ENCODE measurements at regions not wholly inside any gene's neighbourhood (a gene's known extent, or its start where the extent isn't known, plus 50 kb on each side); places are given as distances from the start of the nearest gene placed in this dataset.
"Not testable (repeated sequence)": the region's sequence is repeated elsewhere in the genome, so short reads cannot be mapped to it uniquely, and the experiment has no call there.

DNA sequence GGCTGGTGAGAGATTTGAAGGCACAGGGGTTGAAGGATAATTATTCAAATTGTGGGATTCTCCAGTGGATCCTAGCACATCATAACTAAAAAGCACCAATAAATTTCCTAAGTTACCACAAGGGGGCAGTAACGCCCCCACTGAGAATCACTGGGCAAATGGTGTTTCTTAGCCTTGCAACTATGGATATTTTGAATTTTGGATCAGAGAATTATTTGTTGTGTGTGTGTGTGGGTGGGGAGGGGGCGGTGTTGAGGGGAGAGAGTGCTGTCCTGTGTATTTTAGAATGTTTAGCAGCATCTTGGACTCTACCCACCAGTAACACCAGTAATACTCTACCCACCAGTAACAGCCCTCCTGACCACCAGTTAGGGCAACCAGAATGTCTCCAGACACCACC is 63.3 kb upstream of the PRKG1 start:
- no peaks in the 10 kb centered on the region for H3K9me3 Mint-ChIP-seq
- H3K4me1 Mint-ChIP-seq = no peaks in the 10 kb centered on the region
- H3K36me3 Mint-ChIP-seq = no peaks in the 10 kb centered on the region
- H3K27ac Mint-ChIP-seq = no peak overlapping the region
- no peak overlapping the region for H3K4me3 Mint-ChIP-seq
- peaks cover 16% of the 10 kb centered on the region for H3K27me3 Mint-ChIP-seq
- no peak for DNase-seq

DNA sequence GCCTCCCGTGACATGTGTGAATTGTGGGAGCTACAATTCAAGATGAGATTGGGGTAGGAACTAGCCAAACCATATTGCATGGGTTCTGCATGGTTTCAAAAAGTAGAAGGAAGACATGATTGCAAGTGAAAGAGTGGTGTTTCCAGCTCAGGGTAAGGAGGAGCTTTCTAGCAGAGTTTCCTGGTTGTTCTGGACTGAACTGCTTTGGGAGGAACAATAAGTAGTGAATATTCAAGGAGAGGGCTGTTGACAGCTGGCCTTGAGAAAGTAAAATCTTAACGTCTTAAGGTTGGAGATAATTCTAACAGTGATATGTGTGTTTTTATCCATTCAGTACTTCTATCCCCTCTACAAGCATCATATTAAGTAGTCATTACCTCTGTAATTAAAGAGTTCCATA is 62.2 kb upstream of the PRKG1 start:
- Mint-ChIP-seq H3K27me3 (peaks cover 20% of the 10 kb centered on the region), H3K27ac (no peak overlapping the region), H3K4me3 (no peak overlapping the region), H3K4me1 (no peaks in the 10 kb centered on the region), H3K36me3 (no peaks in the 10 kb centered on the region), H3K9me3 (no peaks in the 10 kb centered on the region)
- DNase-seq = no peak

DNA sequence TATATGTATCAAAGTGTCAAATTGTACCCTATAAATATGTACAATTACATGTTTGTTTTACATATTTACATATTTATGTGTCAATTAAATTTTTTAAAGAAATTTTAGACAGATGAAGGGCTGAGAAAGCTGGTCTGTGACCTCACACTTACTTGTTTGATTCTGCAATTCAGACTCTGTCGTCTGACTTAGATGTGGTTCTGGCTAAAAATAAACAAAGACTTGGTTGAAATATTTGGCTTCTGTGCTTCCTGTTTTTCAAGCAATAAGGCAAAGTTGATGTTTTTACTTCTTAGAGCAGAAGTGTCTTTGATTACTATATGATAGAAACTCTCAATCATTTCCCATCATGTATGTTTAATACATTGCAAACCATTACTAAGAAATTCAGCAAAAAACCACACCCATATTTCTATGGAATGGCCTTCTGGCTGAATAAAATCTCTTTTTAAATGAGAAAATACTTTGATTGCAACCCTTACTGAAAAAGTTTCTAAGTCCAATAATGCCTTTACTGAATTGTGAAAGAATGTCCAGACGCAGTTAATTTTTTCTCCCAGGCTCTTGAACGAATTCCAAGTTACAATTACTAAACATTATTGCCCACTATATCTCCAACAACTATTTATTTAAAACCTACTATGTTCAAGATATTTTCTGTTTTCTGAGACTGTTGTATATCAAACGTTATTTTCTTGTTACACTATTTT is 59.5 kb upstream of the PRKG1 start:
- no peak overlapping the region for H3K27ac Mint-ChIP-seq
- H3K36me3 Mint-ChIP-seq = no peaks in the 10 kb centered on the region
- no peak for DNase-seq
- no peaks in the 10 kb centered on the region for H3K4me1 Mint-ChIP-seq
- peaks cover 23% of the 10 kb centered on the region for H3K27me3 Mint-ChIP-seq
- H3K9me3 Mint-ChIP-seq = no peaks in the 10 kb centered on the region
- H3K4me3 Mint-ChIP-seq = no peak overlapping the region

DNA sequence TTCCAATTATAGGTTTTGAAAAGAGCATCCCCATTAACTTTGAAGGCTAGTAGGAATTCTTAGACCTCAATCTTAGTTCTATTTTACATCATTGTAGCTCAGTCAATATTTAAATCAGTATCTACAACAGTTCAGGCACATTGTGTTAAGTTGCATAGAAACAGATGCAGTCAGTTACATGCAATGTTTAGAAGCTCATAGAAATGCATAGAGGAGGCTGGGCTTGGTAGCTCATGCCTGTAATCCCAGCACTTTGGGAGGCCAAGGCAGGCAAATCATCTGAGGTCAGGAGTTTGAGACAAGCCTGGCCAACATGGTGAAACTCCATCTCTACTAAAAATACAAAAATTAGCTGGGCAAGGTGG is 58.9 kb upstream of the PRKG1 start:
- H3K9me3 Mint-ChIP-seq, H3K36me3 Mint-ChIP-seq, H3K4me1 Mint-ChIP-seq, DNase-seq, H3K27ac Mint-ChIP-seq, H3K4me3 Mint-ChIP-seq: not testable (repeated sequence)
- H3K27me3 Mint-ChIP-seq = peaks cover 21% of the 10 kb centered on the region

DNA sequence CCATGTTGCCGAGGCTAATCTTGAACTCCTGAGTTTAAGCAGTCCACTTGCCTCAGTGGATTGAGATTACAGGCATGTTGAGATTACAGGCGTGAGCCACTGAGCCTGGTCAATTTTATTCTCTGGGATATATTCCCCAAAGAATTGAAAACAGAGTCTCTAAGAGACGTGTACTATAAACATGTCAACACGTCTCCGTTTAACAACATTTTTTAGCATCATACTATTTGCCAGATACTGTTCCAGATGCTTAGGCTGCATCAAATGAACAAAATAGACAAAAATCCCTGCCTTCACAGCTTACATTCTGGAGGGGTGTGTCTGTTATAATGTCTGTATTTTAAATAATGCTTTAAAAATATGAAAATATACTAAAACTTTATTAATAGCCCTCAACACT is 54.1 kb upstream of the PRKG1 start:
- Mint-ChIP-seq H3K4me1 (no peaks in the 10 kb centered on the region), H3K9me3 (no peaks in the 10 kb centered on the region), H3K36me3 (no peaks in the 10 kb centered on the region), H3K4me3 (no peak overlapping the region), H3K27ac (no peak overlapping the region), H3K27me3 (peaks cover 13% of the 10 kb centered on the region)
- no peak for DNase-seq

DNA sequence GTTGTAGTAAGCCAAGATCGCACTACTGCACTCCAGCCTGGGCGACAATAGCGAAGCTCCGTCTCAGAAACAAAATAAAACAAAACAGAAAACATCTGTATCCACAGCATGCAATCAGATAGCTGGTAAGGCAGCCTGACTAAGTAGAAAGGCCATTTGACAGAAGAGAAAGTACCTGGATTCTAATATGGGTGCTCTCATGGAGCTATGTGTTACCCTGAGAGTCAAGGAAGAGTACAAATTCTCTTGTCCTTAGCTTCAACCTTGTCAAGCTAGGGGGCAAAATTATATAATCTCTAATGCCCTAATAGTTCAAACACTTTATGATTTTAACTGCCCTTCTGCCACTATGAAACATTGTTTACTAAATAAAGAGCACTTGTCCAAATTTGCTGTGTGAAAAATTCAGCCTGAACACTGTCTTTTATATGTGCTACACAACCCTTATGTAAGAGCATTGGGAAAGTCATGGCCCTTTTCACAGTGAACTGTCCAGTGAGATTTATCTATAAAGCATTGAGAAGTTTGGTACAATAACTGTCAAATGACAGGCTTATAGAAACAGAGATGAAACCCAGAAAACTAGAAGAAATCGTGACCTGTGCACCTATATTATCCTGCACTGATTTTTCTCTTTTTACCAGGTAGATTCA is 51.2 kb upstream of the PRKG1 start:
- Mint-ChIP-seq H3K27me3 (peaks cover 5% of the 10 kb centered on the region), H3K36me3 (no peaks in the 10 kb centered on the region), H3K4me1 (no peaks in the 10 kb centered on the region), H3K4me3 (no peak overlapping the region), H3K9me3 (no peaks in the 10 kb centered on the region), H3K27ac (no peak overlapping the region)
- DNase-seq = no peak

DNA sequence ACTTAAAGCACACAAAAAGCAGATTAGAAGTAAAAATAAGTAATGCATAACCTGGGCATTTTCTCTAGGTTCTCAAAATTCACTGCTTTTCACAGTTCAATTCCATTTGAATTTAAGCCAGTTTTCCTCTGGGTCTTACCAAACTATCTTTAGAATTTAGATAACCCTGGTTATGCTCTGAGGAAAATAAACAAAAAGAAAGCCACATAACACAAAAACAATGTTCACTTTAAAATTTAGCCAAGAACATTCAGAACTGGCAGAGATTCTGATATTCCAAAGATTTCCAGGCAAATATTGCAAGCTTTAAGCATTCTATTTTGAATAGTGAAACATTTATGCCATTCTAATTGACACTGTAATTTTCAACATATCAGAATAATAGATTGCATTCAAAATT is 50.7 kb upstream of the PRKG1 start:
- DNase-seq = no peak
- H3K36me3 Mint-ChIP-seq = no peaks in the 10 kb centered on the region
- no peak overlapping the region for H3K4me3 Mint-ChIP-seq
- no peaks in the 10 kb centered on the region for H3K9me3 Mint-ChIP-seq
- peaks cover 9% of the 10 kb centered on the region for H3K27me3 Mint-ChIP-seq
- no peaks in the 10 kb centered on the region for H3K4me1 Mint-ChIP-seq
- H3K27ac Mint-ChIP-seq = no peak overlapping the region

Measured in activated naive CD8-positive, alpha-beta T cell treated with anti-CD3 and anti-CD28 coated beads for 36 hours (primary cell).